OCI-LY7 (cell line): ENCODE measurements at regions not wholly inside any gene's neighbourhood (a gene's known extent, or its start where the extent isn't known, plus 50 kb on each side); places are given as distances from the start of the nearest gene placed in this dataset.

Experiments used
- BruUV-seq: library from RNA; stranded (reverse); fragments of 400-500 nt; replicated peaks from 2 replicates; lab custom pipeline; 2021; lab: Mats Ljungman, UMichigan
- CTCF ChIA-PET: fragments of 300-600 bp; sonication (Branson Sonifier 250); formaldehyde crosslinking; loops from one replicate; lab custom pipeline; 2022; ENCODE audit warnings: antibody characterized with exemption; ENCODE audit not compliant: unreplicated experiment; lab: Charles Lee
- POLR2A ChIA-PET: fragments of 300-600 bp; sonication (Branson Sonifier 250); formaldehyde crosslinking; loops from one replicate; lab custom pipeline; 2022; ENCODE audit warnings: antibody characterized with exemption; lab: Charles Lee
- DNase-seq: peaks from one replicate; pipeline ENCODE4 v3.0.0-alpha.2; 2015; ENCODE audit warnings: low spot score
- H2AFZ ChIP-seq: fragments of 200-600 bp; sonication (generic), shearing (Covaris generic); 2 replicates; pipeline ENCODE4 v1.6.1; 2014; ENCODE audit warnings: mild to moderate bottlenecking, antibody characterized with exemption, low read length, moderate library complexity
- H3K27ac ChIP-seq: fragments of 200-600 bp; sonication (generic); 2 replicates; pipeline ENCODE4 v1.5.1; 2014; ENCODE audit warnings: mixed run types, low read depth, mild to moderate bottlenecking, moderate library complexity, low read length, inconsistent platforms; ENCODE audit not compliant: poor library complexity, severe bottlenecking
- H3K36me3 ChIP-seq: fragments of 200-600 bp; sonication (generic); 2 replicates; pipeline ENCODE4 v1.6.1; 2014; ENCODE audit warnings: mild to moderate bottlenecking, antibody characterized with exemption, low read length, moderate library complexity, mixed read lengths; ENCODE audit not compliant: insufficient read depth
- H3K4me1 ChIP-seq: fragments of 200-600 bp; sonication (generic); 2 replicates; pipeline ENCODE4 v1.5.1; 2014; ENCODE audit warnings: mild to moderate bottlenecking, low read length; ENCODE audit not compliant: insufficient read depth, poor library complexity, severe bottlenecking
- H3K4me2 ChIP-seq: fragments of 200-600 bp; sonication (generic); 2 replicates; pipeline ENCODE4 v1.6.1; 2014; ENCODE audit warnings: mild to moderate bottlenecking, low read length
- H3K4me3 ChIP-seq: fragments of 200-600 bp; sonication (generic); 2 replicates; pipeline ENCODE4 v1.5.1; 2014; ENCODE audit warnings: mild to moderate bottlenecking, low read depth, low read length; ENCODE audit not compliant: poor library complexity, severe bottlenecking
- H3K79me2 ChIP-seq: fragments of 200-600 bp; sonication (generic); 2 replicates; pipeline ENCODE4 v1.6.1; 2016; ENCODE audit warnings: low read depth, mild to moderate bottlenecking, low read length, moderate library complexity, mixed read lengths; ENCODE audit not compliant: insufficient read depth
- H3K9me2 ChIP-seq: fragments of 200-600 bp; sonication (generic); 2 replicates; pipeline ENCODE4 v1.6.1; 2016; ENCODE audit warnings: mild to moderate bottlenecking, low read length, mixed read lengths; ENCODE audit not compliant: insufficient read depth
- H3K9me3 ChIP-seq: fragments of 200-600 bp; sonication (generic); 2 replicates; pipeline ENCODE4 v1.6.1; 2014; ENCODE audit warnings: mild to moderate bottlenecking, mixed run types, low read length, mixed read lengths
- H4K20me1 ChIP-seq: fragments of 200-600 bp; sonication (generic); 2 replicates; pipeline ENCODE4 v1.6.1; 2014; ENCODE audit warnings: mild to moderate bottlenecking, antibody characterized with exemption, low read length, moderate library complexity, mixed read lengths; ENCODE audit not compliant: insufficient read depth
- EZH2phosphoT487 ChIP-seq: fragments of 200-600 bp; sonication (generic); IDR thresholded peaks from 2 replicates; pipeline ENCODE4 v1.6.1; 2018; ENCODE audit warnings: low read depth, borderline replicate concordance, mild to moderate bottlenecking, mixed run types, antibody characterized with exemption, low read length, moderate library complexity, mixed read lengths
- intact Hi-C: fragments of 100-400 bp; cut with micrococcal nuclease; formaldehyde crosslinking; loops from one replicate; pipeline ENCODE4 v1.10.0; 2022; ENCODE audit not compliant: unreplicated experiment
- TF ChIP-seq, protein P1 (sequence below): fragments of 200-600 bp; sonication (generic); conservative IDR thresholded peaks from 2 replicates; pipeline ENCODE4 v1.5.1; 2014; ENCODE audit warnings: mild to moderate bottlenecking, antibody characterized with exemption, low read length, moderate library complexity, mixed read lengths

- intact Hi-C loops = loop anchor here (10.0 kb wide), 1 partner anchor 841 kb away; no protein-coding TSS in a partner anchor
- ChIA-PET CTCF (interaction anchor here (1.1 to 1.4 kb wide), 2 partner anchors 37 to 378 kb away, joined by 4 to 5 read pairs; no protein-coding TSS in a partner anchor), POLR2A (no interaction called here)
- Histone ChIP-seq H3K9me3 (no peaks in the 10 kb centered on the region), H3K79me2 (no peaks in the 10 kb centered on the region), H3K27ac (no peak overlapping the region), H3K4me1 (no peaks in the 10 kb centered on the region), H3K4me3 (no peak overlapping the region), H2AFZ (no peak overlapping the region), H3K4me2 (no peak overlapping the region), H3K36me3 (no peaks in the 10 kb centered on the region), H4K20me1 (no peaks in the 10 kb centered on the region), H3K9me2 (no peaks in the 10 kb centered on the region)
- DNase-seq = no peak
- TF ChIP-seq, protein P1, sequence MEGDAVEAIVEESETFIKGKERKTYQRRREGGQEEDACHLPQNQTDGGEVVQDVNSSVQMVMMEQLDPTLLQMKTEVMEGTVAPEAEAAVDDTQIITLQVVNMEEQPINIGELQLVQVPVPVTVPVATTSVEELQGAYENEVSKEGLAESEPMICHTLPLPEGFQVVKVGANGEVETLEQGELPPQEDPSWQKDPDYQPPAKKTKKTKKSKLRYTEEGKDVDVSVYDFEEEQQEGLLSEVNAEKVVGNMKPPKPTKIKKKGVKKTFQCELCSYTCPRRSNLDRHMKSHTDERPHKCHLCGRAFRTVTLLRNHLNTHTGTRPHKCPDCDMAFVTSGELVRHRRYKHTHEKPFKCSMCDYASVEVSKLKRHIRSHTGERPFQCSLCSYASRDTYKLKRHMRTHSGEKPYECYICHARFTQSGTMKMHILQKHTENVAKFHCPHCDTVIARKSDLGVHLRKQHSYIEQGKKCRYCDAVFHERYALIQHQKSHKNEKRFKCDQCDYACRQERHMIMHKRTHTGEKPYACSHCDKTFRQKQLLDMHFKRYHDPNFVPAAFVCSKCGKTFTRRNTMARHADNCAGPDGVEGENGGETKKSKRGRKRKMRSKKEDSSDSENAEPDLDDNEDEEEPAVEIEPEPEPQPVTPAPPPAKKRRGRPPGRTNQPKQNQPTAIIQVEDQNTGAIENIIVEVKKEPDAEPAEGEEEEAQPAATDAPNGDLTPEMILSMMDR = no peak
- TF ChIP-seq EZH2phosphoT487 = no peak
- no TSS peak for BruUV-seq
Observed at GRCh38 chr13:26983543-26984320, 187.9 kb downstream of the USP12 start.

DNA sequence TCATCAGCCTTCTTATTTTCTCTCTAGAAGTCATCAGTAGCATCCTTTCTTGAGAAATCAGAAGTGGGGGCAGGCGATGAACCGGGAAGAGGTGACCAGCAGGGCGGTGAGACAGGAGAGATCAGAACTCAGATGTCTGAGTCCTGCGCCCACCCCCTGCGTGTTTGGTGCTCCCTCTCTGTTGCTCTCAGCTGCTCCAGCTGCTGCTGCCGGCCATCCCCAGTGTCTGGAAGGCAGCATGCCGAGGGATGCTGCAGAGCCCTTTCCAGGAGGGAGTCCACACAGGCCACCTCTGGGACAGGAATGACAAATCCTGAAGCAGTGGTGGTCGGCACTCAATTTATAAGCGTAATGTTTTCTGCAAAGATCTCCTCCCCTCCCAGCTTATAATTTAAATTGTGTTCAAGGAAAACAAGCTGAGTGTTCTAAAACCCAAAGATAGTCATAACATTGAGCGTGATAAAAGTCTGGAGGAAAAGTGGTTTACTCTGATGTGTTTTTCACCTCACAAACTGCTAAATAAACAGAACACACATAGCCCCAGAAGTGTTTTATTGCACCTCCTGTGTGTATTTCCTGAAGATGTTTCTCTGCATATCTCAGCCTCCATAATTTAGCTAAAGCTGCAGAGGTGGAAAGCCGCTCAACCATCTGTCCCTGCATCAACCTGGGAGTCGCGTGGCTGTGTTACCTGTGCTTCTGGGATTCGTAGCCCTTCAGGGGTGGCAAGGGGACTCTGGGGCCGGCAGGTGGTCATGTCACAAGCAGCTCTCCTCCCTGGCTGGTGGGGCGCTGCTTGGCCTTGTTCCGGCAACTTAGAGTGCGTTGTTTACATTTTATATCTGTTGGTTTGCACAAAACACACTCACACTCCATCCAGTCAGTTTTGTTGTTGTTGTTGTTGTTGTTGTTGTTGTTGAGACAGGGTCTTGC, 191.2 kb downstream of the USP12 start:
- no TSS peak for BruUV-seq
- no peak overlapping the region for H3K4me3 ChIP-seq
- no peaks in the 10 kb centered on the region for H3K36me3 ChIP-seq
- H3K4me2 ChIP-seq = no peak overlapping the region
- intact Hi-C loops = loop anchor here (10.0 kb wide), 1 partner anchor 844 kb away; no protein-coding TSS in a partner anchor
- H3K4me1 ChIP-seq = no peaks in the 10 kb centered on the region
- H3K27ac ChIP-seq = no peak overlapping the region
- H3K9me2 ChIP-seq = no peaks in the 10 kb centered on the region
- H3K79me2 ChIP-seq = no peaks in the 10 kb centered on the region
- H2AFZ ChIP-seq = no peak overlapping the region
- H4K20me1 ChIP-seq = no peaks in the 10 kb centered on the region
- CTCF ChIA-PET = no interaction called here
- POLR2A ChIA-PET = interaction anchor here (0.8 kb wide), 1 partner anchor 139 kb away, joined by 3 read pairs; no protein-coding TSS in a partner anchor
- no peak for DNase-seq
- H3K9me3 ChIP-seq = no peaks in the 10 kb centered on the region
- TF ChIP-seq, protein P1 = no peak
- TF ChIP-seq EZH2phosphoT487 = no peak
